SK-N-SH treated with all-trans-retinoic acid at 6 μM for 48 hours (cell line): ENCODE measurements at regions not wholly inside any gene's neighbourhood (a gene's known extent, or its start where the extent isn't known, plus 50 kb on each side); places are given as distances from the start of the nearest gene placed in this dataset.

ENCODE experiments used
- ZNF8 ChIP-seq: fragments of 450-650 bp; formaldehyde crosslinking; IDR thresholded peaks from 2 replicates; pipeline ENCODE4 v1.5.0; 2020; ENCODE audit warnings: mild to moderate bottlenecking, moderate library complexity

- no peak for TF ChIP-seq ZNF8 (CRISPR knock-in tag)
Observed at GRCh38 chrX:3403748-3404147, 57.3 kb upstream of the MXRA5 start (continued).
